ENCODE measurements at regions not wholly inside any gene's neighbourhood (a gene's known extent, or its start where the extent isn't known, plus 50 kb on each side); places are given as distances from the start of the nearest gene placed in this dataset.

DNA sequence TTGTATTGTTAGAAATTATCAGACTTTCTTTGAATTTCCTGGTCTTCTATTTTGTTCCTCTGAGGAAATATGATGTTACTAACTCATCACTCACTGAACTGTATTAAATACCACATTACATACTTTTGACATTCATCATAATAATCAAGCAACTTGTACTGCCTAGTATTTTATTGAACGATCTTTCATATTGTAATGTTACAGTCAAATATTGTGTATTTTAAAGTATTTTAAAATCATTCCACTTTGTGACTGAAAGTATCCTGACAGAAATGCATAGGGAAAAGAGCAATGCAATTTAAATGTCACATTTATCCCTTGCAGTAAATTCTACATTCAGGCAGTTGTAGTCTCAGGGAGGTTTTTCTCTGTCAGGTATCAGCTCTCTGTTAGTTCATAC lies 1557.4 kb downstream of the CDH8 start:
- WGBS = 86% methylated on average over 1 of the region's 1 CpG
- no peaks in the 10 kb centered on the region for H3K36me3 ChIP-seq
- TF ChIP-seq EP300 (IDR thresholded peaks at IDR 0.05) (no peak), POLR2A (IDR thresholded peaks at IDR 0.05) (no peak), POLR2AphosphoS5 (IDR thresholded peaks at IDR 0.05) (no peak)
- TF ChIP-seq, protein P1, sequence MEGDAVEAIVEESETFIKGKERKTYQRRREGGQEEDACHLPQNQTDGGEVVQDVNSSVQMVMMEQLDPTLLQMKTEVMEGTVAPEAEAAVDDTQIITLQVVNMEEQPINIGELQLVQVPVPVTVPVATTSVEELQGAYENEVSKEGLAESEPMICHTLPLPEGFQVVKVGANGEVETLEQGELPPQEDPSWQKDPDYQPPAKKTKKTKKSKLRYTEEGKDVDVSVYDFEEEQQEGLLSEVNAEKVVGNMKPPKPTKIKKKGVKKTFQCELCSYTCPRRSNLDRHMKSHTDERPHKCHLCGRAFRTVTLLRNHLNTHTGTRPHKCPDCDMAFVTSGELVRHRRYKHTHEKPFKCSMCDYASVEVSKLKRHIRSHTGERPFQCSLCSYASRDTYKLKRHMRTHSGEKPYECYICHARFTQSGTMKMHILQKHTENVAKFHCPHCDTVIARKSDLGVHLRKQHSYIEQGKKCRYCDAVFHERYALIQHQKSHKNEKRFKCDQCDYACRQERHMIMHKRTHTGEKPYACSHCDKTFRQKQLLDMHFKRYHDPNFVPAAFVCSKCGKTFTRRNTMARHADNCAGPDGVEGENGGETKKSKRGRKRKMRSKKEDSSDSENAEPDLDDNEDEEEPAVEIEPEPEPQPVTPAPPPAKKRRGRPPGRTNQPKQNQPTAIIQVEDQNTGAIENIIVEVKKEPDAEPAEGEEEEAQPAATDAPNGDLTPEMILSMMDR (IDR thresholded peaks at IDR 0.05) = no peak
- H3K9me3 ChIP-seq = no peaks in the 10 kb centered on the region
- H3K27me3 ChIP-seq = no peaks in the 10 kb centered on the region
- no peak overlapping the region for H3K27ac ChIP-seq
- H3K4me1 ChIP-seq = no peaks in the 10 kb centered on the region
- H3K4me3 ChIP-seq = no peak overlapping the region
- no peak for DNase-seq (ENCODE audit: low spot score in 2 of 2)

DNA sequence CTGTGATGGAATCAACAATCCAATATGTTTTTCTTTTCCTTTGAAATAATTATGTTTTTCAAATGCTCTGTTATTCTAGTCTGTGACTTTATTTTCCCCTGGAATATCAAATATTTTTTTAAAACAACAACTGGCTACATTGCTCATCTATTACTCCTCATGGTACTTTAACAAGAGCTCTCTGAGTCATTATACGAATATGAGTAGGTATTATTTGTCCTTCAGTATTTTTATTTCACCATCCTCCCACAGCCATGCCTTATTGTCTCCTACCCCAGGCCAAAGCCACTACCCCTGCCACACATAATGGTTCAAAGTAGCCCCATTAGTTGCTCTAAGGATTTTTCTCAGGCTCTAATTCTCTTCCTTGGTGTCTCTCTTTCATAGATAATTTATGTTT lies 1572.3 kb downstream of the CDH8 start:
- H3K27me3 ChIP-seq = no peaks in the 10 kb centered on the region
- TF ChIP-seq POLR2AphosphoS5 (IDR thresholded peaks at IDR 0.05) (no peak), EP300 (IDR thresholded peaks at IDR 0.05) (no peak), POLR2A (IDR thresholded peaks at IDR 0.05) (no peak)
- TF ChIP-seq, protein P1 (IDR thresholded peaks at IDR 0.05) = no peak
- 89% methylated on average over 1 of the region's 1 CpG for WGBS

DNA sequence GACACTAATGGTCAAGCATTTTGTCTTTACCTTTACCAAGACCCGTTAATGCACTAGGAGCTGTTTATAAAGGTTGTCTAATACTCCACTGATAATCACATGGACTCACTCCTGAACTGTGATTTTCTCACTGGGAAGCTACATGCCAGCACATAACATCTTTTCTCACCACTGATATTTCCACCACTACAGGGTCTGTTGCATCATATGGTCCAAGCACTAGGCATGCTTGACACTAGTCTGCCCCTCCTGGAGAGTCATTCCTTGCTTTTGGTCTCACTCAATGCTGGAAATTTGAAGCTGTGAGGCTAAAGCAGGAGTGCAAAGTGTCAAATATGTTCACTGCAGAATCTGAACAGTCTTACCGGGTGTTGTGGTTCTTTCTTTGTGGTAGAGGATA lies 1576.8 kb downstream of the CDH8 start:
- H3K4me1 ChIP-seq = no peaks in the 10 kb centered on the region
- TF ChIP-seq POLR2A (IDR thresholded peaks at IDR 0.05) (no peak), POLR2AphosphoS5 (IDR thresholded peaks at IDR 0.05) (no peak), EP300 (IDR thresholded peaks at IDR 0.05) (no peak)
- TF ChIP-seq, protein P1 (IDR thresholded peaks at IDR 0.05) = no peak
- WGBS = 82% methylated on average over 2 of the region's 2 CpGs
- no peak overlapping the region for H3K4me3 ChIP-seq
- no peaks in the 10 kb centered on the region for H3K9me3 ChIP-seq
- no peaks in the 10 kb centered on the region for H3K36me3 ChIP-seq
- no peak overlapping the region for H3K27ac ChIP-seq
- no peak for DNase-seq (ENCODE audit: low spot score in 2 of 2)
- H3K27me3 ChIP-seq = no peaks in the 10 kb centered on the region

More for the DNA sequence above, 1572.3 kb downstream of the CDH8 start:
- H3K4me3 ChIP-seq = no peak overlapping the region
- H3K9me3 ChIP-seq = no peaks in the 10 kb centered on the region
- H3K4me1 ChIP-seq = no peaks in the 10 kb centered on the region
- H3K36me3 ChIP-seq = no peaks in the 10 kb centered on the region
- no peak for DNase-seq (ENCODE audit: low spot score in 2 of 2)
- no peak overlapping the region for H3K27ac ChIP-seq

DNA sequence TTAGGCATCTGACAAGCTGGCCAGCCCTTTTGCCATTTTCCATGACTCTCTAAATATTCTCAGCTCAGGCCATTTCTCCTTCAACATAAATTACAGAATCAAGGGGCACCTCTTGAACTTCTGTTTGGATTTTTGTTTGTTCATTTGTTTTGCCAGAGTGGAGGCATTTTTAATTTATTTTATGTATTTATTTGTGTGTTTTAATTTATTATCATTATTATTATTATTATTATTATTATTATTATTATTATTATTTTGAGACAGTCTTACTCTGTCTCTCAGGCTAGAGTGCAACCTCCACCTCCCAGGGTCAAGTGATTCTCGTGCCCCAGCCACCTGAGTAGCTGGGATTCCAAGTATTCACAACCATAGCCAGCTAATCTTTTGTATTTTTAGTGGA lies 1578.0 kb downstream of the CDH8 start:
- Histone ChIP-seq H3K4me3 (no peak overlapping the region), H3K36me3 (no peaks in the 10 kb centered on the region), H3K27ac (no peak overlapping the region), H3K4me1 (no peaks in the 10 kb centered on the region), H3K9me3 (no peaks in the 10 kb centered on the region), H3K27me3 (no peaks in the 10 kb centered on the region)
- 63% methylated on average over 1 of the region's 1 CpG for WGBS
- no peak for TF ChIP-seq POLR2AphosphoS5 (IDR thresholded peaks at IDR 0.05)
- TF ChIP-seq, protein P1 (IDR thresholded peaks at IDR 0.05) = no peak
- no peak for TF ChIP-seq POLR2A (IDR thresholded peaks at IDR 0.05)
- TF ChIP-seq EP300 (IDR thresholded peaks at IDR 0.05) = no peak
- no peak for DNase-seq (ENCODE audit: low spot score in 2 of 2)

DNA sequence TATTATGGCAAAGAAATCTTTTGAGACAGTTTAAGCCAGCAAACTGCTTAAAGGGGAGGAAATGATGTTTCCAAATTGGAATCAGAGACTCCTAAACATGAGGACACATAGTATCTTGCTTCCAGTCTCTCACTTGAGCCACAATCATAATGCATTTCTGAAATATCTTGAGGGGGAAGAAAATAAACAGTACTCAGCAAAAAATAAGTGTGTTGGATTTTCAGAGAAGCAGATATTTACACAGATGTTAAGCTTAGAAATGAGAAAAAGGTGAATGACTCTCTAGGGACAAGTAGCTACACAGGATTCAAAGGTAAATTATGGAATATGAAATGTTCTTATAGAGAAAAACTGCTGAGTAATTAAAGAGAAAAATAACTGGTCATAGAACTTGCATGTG lies 1583.6 kb downstream of the CDH8 start:
- Histone ChIP-seq H3K9me3 (no peaks in the 10 kb centered on the region), H3K27ac (no peak overlapping the region), H3K36me3 (no peaks in the 10 kb centered on the region), H3K27me3 (no peaks in the 10 kb centered on the region), H3K4me1 (no peaks in the 10 kb centered on the region), H3K4me3 (no peak overlapping the region)
- no peak for DNase-seq (ENCODE audit: low spot score in 2 of 2)
- TF ChIP-seq EP300 (IDR thresholded peaks at IDR 0.05) (no peak), POLR2AphosphoS5 (IDR thresholded peaks at IDR 0.05) (no peak), POLR2A (IDR thresholded peaks at IDR 0.05) (no peak)
- TF ChIP-seq, protein P1 (IDR thresholded peaks at IDR 0.05) = no peak
